Parathyroid adenoma (tissue), 2 donors: ENCODE measurements at regions not wholly inside any gene's neighbourhood (a gene's known extent, or its start where the extent isn't known, plus 50 kb on each side); places are given as distances from the start of the nearest gene placed in this dataset.

Source experiments
- H2AFZ ChIP-seq: fragments of 300-600 bp; sonication (generic); one replicate; pipeline ENCODE4 v1.7.0; 2017; ENCODE audit warnings: antibody characterized with exemption, mild to moderate bottlenecking
- H3K27ac ChIP-seq: fragments of 300-600 bp; sonication (generic); one replicate; pipeline ENCODE4 v1.7.0; 2017
- H3K27me3 ChIP-seq: fragments of 300-600 bp; sonication (generic); one replicate; pipeline ENCODE4 v1.7.0; 2017; ENCODE audit warnings: low read length; ENCODE audit not compliant: control insufficient read depth, insufficient read depth
- H3K36me3 ChIP-seq: fragments of 300-600 bp; sonication (generic); one replicate; pipeline ENCODE4 v1.7.0; 2017; ENCODE audit warnings: low read length; ENCODE audit not compliant: control insufficient read depth, insufficient read depth
- H3K4me1 ChIP-seq: fragments of 300-600 bp; sonication (generic); one replicate; pipeline ENCODE4 v1.7.0; 2017; ENCODE audit warnings: control low read depth
- H3K4me2 ChIP-seq: fragments of 300-600 bp; sonication (generic); one replicate; pipeline ENCODE4 v1.7.0; 2017; ENCODE audit warnings: low read length
- H3K4me3 ChIP-seq: fragments of 300-600 bp; sonication (generic); one replicate; pipeline ENCODE4 v1.7.0; 2017; ENCODE audit warnings: low read depth, low read length
- H3K79me2 ChIP-seq: fragments of 300-600 bp; sonication (generic); one replicate; pipeline ENCODE4 v1.7.0; 2017; ENCODE audit warnings: control low read depth
- H3K9ac ChIP-seq: fragments of 300-600 bp; sonication (generic); one replicate; pipeline ENCODE4 v1.7.0; 2017; ENCODE audit warnings: mild to moderate bottlenecking
- H3K9me3 ChIP-seq: fragments of 300-600 bp; sonication (generic); one replicate; pipeline ENCODE4 v1.7.0; 2017; ENCODE audit warnings: low read length; ENCODE audit not compliant: control insufficient read depth
- TF ChIP-seq, protein P1 (sequence below): fragments of 300-600 bp; sonication (generic); IDR thresholded peaks from one replicate; pipeline ENCODE4 v1.7.0; 2017; ENCODE audit warnings: antibody characterized with exemption, mild to moderate bottlenecking
- donor health status: primary hyperparathyroidism.

DNA sequence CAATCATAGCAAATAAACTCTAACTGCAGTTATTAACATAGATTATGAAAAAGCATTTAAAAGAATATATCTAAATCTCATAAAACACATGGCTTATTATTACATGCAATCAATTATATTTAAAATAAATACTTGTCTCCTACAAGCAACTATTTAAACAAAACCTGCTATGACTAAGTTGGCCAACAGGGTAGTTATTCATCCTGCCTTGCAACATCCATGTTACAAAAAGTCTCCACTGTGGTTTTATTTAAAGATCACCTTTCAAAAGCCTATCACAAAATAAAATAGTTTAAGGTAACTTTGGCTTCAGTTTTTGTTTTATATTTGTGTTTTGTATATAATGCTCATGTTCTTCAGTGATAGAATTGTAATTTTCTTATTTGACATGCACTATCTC lies 1127.0 kb upstream of the MAP3K7 start:
- H3K4me1 ChIP-seq = no peaks in the 10 kb centered on the region
- H3K36me3 ChIP-seq = no peaks in the 10 kb centered on the region
- H3K4me3 ChIP-seq = no peak overlapping the region
- no peak overlapping the region for H3K4me2 ChIP-seq
- H3K79me2 ChIP-seq = no peaks in the 10 kb centered on the region
- H2AFZ ChIP-seq = no peak overlapping the region
- H3K27me3 ChIP-seq = no peaks in the 10 kb centered on the region
- no peak overlapping the region for H3K9ac ChIP-seq
- no peaks in the 10 kb centered on the region for H3K9me3 ChIP-seq
- TF ChIP-seq, protein P1, sequence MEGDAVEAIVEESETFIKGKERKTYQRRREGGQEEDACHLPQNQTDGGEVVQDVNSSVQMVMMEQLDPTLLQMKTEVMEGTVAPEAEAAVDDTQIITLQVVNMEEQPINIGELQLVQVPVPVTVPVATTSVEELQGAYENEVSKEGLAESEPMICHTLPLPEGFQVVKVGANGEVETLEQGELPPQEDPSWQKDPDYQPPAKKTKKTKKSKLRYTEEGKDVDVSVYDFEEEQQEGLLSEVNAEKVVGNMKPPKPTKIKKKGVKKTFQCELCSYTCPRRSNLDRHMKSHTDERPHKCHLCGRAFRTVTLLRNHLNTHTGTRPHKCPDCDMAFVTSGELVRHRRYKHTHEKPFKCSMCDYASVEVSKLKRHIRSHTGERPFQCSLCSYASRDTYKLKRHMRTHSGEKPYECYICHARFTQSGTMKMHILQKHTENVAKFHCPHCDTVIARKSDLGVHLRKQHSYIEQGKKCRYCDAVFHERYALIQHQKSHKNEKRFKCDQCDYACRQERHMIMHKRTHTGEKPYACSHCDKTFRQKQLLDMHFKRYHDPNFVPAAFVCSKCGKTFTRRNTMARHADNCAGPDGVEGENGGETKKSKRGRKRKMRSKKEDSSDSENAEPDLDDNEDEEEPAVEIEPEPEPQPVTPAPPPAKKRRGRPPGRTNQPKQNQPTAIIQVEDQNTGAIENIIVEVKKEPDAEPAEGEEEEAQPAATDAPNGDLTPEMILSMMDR = no peak
- H3K27ac ChIP-seq = no peak overlapping the region

DNA sequence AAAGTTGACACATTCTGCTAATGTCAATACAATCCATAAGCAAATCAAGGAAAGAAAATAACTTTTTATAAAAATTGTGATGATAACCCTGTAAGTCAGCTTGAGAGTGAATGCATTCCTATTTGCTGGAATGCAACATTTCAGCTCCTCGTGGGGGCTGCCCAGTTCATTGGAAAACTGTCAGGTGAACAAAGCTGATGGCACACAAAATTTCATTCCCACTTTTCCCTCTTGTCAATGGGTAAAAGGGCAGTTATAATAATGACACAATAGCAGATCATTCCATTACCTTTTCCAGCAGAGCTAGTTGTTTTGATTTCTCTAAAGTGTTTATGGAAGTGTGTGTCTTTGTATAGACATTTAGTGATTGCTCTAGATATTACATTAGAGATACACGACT lies 1124.6 kb upstream of the MAP3K7 start:
- Histone ChIP-seq H3K36me3 (no peaks in the 10 kb centered on the region), H3K9ac (no peak overlapping the region), H3K4me3 (no peak overlapping the region), H3K27me3 (no peaks in the 10 kb centered on the region), H3K4me1 (no peaks in the 10 kb centered on the region), H2AFZ (no peak overlapping the region), H3K4me2 (no peak overlapping the region), H3K27ac (no peak overlapping the region), H3K79me2 (no peaks in the 10 kb centered on the region), H3K9me3 (no peaks in the 10 kb centered on the region)
- TF ChIP-seq, protein P1 = no peak

DNA sequence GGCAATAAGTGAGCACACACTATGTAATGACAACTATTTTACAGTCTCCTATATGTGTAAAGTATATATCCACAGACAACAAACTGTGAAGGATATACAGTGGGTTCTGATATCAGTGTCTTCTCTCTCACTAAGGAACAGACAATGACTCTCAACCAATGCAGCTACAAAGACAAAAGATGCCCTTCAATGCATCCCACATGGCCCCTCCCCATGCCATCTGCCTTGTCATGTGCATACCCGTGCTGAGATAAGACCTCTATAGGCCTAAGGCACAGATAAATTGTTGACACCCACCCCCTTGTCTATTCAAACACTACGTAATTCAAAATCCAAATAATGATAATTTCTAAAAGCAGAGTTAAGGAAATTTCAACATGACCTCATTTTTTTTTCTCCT lies 1123.5 kb upstream of the MAP3K7 start:
- no peak overlapping the region for H2AFZ ChIP-seq
- no peaks in the 10 kb centered on the region for H3K27me3 ChIP-seq
- no peaks in the 10 kb centered on the region for H3K4me1 ChIP-seq
- TF ChIP-seq, protein P1 = no peak
- H3K79me2 ChIP-seq = no peaks in the 10 kb centered on the region
- no peak overlapping the region for H3K27ac ChIP-seq
- no peaks in the 10 kb centered on the region for H3K36me3 ChIP-seq
- H3K9ac ChIP-seq = no peak overlapping the region
- no peak overlapping the region for H3K4me3 ChIP-seq
- H3K9me3 ChIP-seq = no peaks in the 10 kb centered on the region
- no peak overlapping the region for H3K4me2 ChIP-seq

DNA sequence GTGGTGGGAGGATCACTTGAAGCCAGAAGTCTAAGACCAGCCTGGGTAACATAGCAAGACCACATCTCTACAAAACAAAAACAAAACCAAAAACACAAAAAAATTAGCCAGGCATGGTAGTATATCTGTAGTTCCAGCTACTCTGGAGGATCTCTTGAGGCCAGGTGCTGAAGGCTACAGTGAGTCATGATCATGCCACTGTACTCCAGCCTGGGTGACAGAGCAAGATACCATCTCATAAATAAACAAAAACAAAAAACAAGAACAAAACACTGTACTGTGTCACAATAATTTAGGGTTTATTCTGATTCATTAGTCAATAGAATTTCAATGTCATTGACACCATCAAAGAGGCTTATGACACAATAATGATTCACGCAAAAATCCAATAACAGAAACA lies 1121.7 kb upstream of the MAP3K7 start:
- TF ChIP-seq, protein P1 = no peak

DNA sequence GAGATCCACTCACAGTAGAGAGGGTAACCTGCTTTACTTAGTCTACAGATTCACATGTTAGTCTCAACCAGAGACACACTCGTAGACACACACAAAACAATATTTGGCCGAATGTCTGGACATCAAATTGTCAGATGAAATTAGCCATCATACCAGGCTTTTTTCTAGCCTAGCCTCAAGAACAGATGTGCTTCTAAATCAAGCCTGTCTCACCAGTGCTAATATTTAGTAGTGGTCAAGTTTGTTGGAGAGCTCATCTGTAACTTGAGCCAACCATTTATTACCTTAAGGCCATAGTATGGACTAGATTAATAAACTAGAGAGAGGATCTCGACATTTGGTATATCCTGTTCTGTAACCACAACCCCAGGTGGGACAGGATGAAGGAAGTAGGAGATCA lies 1118.8 kb upstream of the MAP3K7 start:
- Histone ChIP-seq H3K36me3 (no peaks in the 10 kb centered on the region), H3K4me1 (no peaks in the 10 kb centered on the region), H3K79me2 (no peaks in the 10 kb centered on the region), H3K9ac (no peak overlapping the region), H3K27me3 (no peaks in the 10 kb centered on the region), H3K4me3 (no peak overlapping the region), H3K9me3 (no peaks in the 10 kb centered on the region), H2AFZ (no peak overlapping the region), H3K4me2 (no peak overlapping the region), H3K27ac (no peak overlapping the region)
- TF ChIP-seq, protein P1 = no peak

More for the DNA sequence above, 1121.7 kb upstream of the MAP3K7 start:
- H3K79me2 ChIP-seq = no peaks in the 10 kb centered on the region
- H3K9me3 ChIP-seq = no peaks in the 10 kb centered on the region
- no peaks in the 10 kb centered on the region for H3K36me3 ChIP-seq
- no peak overlapping the region for H3K27ac ChIP-seq
- no peak overlapping the region for H2AFZ ChIP-seq
- no peak overlapping the region for H3K9ac ChIP-seq
- H3K27me3 ChIP-seq = no peaks in the 10 kb centered on the region
- no peaks in the 10 kb centered on the region for H3K4me1 ChIP-seq
- no peak overlapping the region for H3K4me3 ChIP-seq
- H3K4me2 ChIP-seq = no peak overlapping the region
